ENCODE measurements at regions not wholly inside any gene's neighbourhood (a gene's known extent, or its start where the extent isn't known, plus 50 kb on each side); places are given as distances from the start of the nearest gene placed in this dataset.
"Not testable (repeated sequence)": the region's sequence is repeated elsewhere in the genome, so short reads cannot be mapped to it uniquely, and the experiment has no call there.

DNA sequence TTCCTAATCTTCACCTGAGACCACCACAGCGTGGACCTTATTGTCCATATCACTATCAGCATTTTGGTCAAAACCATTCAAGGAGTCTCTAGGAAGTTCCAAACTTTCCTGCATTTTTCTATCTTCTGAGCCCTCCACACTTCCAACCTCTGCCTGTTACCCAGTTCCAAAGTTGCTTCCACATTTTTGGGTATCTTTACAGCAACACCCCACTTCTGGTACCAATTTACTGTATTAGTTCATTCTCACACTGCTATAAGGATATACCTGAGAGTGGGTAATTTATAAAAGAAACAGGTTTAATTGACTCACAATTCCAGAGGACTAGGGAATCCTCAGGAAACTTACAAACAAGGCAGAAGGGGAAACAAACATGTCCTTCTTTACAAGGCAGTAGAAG is 103.3 kb upstream of the CBLB start:
- TF ChIP-seq CTCF (IDR thresholded peaks at IDR 0.05; ENCODE audit: low read depth, low read length) = no peak
- H3K4me3 ChIP-seq (ENCODE audit: low read depth, low read length) = no peak overlapping the region

GRCh38 chr3:105974381-105974780 is 105.6 kb upstream of the CBLB start:
- no peak for TF ChIP-seq CTCF (IDR thresholded peaks at IDR 0.05; ENCODE audit: low read depth, low read length)
- H3K4me3 ChIP-seq (ENCODE audit: low read depth, low read length) = no peak overlapping the region

DNA sequence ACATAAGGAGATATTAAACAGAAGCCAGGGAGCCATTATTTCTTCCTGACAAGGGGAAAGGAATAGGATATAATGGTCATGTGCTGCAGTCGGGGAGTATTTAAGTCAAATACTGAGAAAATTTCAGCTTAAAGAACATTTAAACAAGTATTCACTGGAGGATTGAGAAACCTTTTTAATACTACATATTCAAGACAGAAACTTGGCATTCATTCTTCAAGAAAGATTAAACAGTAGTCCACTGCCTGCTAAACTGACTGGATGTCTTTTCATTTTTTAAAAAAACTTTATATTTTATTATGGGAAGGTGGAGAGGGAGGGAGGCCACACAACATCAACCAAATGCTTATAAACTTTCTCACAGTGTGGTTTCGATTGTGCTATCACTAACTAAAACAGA is 107.4 kb upstream of the CBLB start:
- no peak for TF ChIP-seq CTCF (IDR thresholded peaks at IDR 0.05; ENCODE audit: low read depth, low read length)
- no peak overlapping the region for H3K4me3 ChIP-seq (ENCODE audit: low read depth, low read length)

GRCh38 chr3:105979961-105980360 is 111.1 kb upstream of the CBLB start:
- no peak overlapping the region for H3K4me3 ChIP-seq (ENCODE audit: low read depth, low read length)
- no peak for TF ChIP-seq CTCF (IDR thresholded peaks at IDR 0.05; ENCODE audit: low read depth, low read length)

DNA sequence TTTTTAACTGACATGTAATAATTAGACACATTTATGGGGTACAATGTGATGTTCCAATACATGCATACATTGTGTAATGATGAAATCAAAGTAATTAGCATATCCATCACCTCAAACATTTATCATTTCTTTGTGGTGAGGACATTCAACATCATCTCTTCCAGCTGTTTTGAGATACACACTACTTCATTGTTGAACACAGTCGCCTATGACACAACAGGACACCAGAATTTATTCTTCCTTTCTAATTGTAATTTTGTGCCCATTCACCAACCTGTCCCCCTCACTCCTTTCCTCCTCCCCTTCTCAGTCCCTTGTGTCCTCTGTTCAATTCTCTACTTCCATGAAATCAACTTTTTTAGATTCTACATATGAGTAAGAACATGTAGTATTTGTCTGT is 113.4 kb upstream of the CBLB start:
- TF ChIP-seq CTCF (IDR thresholded peaks at IDR 0.05; ENCODE audit: low read depth, low read length) = no peak
- no peak overlapping the region for H3K4me3 ChIP-seq (ENCODE audit: low read depth, low read length)

GRCh38 chr3:105984837-105985236 is 116.0 kb upstream of the CBLB start:
- H3K4me3 ChIP-seq (ENCODE audit: low read depth, low read length) = no peak overlapping the region
- TF ChIP-seq CTCF (IDR thresholded peaks at IDR 0.05; ENCODE audit: low read depth, low read length) = no peak

DNA sequence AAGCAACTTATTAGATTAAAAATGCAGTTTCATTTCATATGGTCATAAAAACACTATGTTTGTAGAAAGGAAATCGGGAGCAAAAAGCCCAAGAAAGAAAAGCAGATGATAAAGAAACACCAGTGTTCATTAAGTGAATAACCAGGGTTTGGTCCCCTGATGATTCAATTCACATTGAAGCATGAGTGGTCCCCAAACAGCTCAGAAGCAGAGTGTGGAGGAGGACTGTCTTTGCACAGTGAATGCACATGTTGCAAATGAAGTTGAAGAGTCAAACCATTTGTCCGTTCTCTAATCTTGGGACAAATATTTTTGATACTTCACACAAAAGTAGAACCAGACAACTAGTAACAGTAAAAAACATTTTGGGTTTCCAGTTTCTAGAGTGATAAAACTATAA is 117.5 kb upstream of the CBLB start:
- H3K4me3 ChIP-seq (ENCODE audit: low read depth, low read length) = not testable (repeated sequence)

DNA sequence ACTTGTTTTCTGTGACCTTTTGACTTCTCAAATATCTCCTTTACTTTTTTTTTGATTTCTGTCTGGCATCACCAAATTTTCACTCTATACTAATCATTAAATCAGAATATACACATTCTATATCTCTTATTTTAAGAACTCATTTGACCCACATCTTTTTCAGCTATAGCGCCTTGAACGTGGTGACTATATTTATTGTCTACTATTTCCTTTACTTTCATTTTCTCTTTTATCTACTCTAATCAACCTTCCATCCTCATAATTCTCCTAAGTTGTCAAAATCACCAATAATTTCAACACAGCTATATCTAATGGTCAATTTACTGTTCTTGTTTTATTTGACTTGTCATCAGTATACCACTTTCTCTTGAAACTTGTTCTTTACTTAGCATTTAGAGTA is 119.0 kb upstream of the CBLB start:
- no peak for TF ChIP-seq CTCF (IDR thresholded peaks at IDR 0.05; ENCODE audit: low read depth, low read length)
- no peak overlapping the region for H3K4me3 ChIP-seq (ENCODE audit: low read depth, low read length)

Measured in WI38 (cell line).